LoVo (cell line): ENCODE measurements at regions not wholly inside any gene's neighbourhood (a gene's known extent, or its start where the extent isn't known, plus 50 kb on each side); places are given as distances from the start of the nearest gene placed in this dataset.

Experiments used
- DNase-seq: peaks from one replicate; pipeline ENCODE4 v3.0.0-alpha.2; 2016; ENCODE audit warnings: low spot score

DNA sequence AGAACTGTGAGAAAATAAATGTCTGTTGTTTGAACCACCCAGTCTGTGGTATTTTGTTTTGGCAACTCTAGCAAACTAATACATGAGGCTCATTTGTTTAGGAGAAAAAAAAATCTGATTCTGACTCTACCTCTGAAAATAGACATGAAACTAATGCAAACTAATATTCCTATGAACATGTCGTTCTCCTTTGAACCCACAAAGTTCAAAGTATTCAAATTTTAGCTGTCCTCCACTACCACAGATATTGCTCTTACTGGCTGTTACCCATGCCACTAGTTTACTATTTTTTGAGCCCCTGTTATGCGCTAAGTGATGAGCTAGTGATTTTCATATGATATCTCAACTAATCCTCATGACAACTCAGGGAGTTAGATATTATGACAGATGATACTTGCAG, 58.8 kb upstream of the ZNF804B start:
- DNase-seq = no peak

DNA sequence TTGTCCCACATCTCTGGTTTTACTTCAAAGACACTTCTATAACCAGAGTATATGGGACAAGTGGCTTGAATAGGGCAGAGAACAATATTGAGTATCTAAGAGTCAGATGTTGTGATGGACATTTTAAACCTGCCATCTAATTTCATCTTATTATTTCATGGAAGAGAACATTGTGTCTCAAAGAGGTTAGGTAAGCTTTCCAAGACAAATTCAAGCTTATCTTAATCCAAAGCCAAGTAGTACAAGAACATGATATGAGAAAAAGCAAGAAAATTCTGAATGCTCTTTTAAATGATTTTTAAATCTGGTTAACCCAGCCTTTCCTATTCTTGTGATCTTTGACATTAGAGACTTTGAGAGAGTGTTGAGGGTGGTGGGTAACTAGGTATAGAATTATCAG, 65.3 kb upstream of the ZNF804B start:
- no peak for DNase-seq

DNA sequence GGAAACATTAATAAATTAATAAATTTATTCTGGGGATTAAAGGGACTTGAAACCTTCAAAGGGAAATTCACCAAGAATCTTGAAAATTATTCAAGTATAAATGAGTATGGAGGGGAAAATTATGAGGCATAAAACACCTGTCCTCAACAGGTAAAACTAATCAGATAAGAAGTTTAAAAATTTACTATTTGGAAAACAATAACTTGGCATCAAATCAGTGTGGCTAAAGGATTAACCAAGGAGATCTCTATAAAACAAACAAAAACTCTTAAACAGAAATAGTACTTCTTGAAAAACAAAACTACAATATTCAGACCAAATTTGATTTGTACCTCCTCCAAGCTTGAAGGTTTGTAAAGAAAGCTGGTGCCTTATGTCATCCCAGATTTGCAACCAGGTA, 66.4 kb upstream of the ZNF804B start:
- no peak for DNase-seq

DNA sequence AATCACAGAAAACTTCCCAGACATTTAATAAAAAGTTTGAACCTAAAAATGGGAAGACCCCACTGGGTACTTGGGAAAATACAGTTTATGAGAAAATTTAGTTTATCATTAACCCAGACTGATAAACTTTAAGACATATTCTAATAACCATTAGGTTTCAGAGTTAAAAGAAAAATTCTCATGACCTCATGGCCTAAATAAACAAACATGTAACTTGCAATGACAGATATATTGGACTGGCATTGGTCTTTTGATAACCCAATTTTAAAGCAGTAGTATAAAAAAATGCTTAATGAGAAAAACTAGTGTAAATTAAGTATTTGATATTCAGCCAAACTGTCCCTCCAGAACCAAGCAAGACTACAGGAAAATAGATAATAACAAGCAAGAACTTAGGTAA, 67.0 kb upstream of the ZNF804B start:
- no peak for DNase-seq

DNA sequence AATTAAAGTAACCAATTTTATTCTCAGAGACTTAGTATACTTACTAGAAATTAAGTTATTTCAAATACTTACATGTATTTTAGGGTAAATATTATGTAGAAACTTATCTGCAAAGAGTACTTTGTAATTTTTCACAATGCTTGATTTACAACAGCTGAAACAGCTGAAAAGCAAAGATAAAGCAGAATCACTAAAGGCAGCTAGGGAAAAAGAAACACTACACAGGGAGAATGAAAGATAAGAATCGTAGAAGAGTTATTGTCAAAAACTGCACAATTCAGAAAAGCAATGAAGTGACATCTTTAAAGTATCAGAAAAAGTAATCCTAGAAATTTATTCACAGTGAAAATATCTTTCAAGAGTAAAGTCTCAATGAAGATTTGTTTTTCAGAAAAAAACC, 69.7 kb upstream of the ZNF804B start:
- no peak for DNase-seq

DNA sequence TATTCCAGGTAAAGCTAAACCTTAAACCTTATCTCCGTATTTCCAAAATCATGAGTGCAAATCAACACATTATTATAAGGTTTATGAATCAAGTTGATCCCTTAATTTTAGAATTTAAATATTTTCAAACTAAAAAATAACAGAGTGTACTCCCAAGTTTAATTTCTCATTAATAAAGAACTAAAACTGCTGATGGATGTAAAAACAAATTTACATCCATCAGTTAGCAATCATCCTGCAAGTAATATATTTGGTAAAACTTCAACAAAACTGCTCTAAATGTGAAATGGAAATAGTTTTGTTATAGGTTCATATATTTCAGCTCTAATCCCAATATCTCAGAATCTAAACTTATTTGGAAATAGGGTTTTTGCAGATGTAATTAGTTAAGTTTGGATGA, 71.3 kb upstream of the ZNF804B start:
- no peak for DNase-seq

DNA sequence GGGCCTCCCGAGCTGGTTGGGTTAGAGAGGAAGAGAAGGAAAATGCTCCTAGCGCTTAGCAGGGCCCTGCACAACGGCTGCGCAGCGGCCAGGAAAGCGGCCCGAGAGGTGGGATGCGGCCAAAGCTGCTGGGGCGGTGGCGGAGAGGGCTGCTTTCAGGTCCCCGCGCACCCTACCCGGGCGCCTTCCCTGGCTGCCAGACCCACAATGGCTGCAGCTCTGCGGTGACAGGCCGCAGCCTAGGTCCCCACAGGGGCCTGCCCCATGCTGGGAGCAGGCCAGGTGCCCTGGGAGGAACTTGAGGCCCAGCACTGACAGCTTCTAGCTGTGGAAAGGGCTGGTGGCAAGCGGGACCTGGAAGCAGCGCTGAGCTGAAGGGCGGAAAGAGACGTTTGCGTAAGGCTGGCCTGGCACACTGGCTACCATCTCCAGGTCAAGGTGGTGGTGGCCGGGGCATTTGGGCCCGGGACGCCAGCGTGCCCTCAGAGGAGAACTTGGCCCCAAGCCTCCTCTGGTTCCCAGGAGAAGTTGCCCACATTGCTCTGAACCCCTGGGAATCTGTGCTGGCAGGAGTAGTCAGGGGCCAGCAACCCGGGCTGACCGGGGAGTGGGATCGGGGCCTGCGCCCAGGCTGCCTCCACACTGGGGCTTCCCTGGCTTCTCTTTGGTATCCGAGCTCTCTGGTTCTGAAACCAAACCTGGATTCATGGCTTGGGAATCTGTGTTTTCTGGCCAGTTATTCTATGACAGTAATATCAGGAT, 72.9 kb upstream of the ZNF804B start:
- no peak for DNase-seq

DNA sequence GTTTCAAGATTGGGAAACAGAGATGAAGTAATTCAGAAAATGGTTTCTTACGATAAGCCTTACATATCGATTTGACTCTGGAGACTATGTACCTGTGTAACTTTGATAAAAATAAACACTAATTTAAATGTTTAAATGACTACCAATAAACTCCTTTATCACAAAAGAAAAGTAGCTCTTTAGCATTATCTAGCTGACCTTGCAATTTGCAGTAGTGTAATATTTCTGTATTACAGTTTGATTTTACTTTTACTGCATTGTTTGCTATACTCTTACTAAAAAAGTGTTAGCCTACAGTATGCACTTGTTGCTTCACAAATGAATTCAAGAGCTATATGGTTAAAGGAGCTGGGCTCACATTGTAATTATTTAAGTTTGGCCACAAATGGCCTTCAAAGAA, 77.8 kb upstream of the ZNF804B start:
- no peak for DNase-seq

DNA sequence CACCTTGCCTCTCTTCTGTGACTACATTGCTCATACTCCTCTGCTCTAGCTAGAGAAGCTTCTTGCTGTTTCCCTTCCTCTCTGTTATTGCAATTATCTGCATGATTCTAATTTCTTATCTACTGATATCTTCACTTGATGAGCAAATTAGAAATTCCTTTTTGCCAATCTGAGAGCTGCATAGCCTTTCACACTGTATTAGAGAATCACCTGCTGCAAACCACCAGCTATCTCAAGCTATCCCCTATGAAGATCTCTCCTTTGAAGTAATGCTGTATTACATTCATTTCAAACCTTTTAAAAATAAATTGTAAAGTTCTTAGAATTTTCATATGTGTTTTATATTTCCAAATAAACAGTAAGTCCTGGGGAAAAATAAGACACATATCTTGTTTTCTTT, 89.0 kb upstream of the ZNF804B start:
- no peak for DNase-seq

DNA sequence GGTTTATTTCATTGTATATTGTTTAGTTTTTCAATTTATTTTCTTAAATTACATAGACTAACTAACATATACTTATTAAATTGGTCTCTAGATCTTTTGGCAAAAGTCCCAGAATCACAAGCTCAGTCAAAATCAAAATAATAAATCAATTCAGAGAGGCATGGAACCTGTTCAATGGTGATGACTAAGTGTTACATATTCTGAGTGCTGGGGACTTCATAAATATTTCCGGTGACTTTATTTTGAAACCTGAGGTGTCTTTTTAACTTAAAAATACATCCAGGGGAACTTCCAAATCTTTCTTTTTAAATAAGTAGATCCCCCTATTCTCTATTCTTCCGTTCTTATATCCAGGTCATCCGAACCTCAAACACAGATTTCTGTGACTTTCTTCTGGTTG, 89.6 kb upstream of the ZNF804B start:
- DNase-seq = no peak

DNA sequence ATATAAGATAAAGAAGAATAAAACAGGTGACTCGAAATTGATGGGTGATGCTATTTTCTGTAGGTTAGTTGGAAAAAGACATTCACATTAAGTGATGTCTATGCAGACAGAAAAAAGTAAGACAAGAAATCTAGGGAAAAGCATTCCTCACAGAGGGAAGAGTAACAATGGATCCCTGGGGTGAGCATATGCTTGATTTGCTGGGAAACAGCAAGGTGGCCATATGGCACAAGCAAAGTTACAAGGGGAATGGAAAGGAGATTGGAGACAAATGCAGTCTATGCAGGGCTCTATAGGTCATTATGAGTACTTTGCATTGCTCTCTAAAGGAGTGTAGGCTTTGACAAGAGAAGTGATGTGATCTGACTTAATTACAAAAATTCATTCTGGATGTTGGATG, 90.9 kb upstream of the ZNF804B start:
- no peak for DNase-seq

DNA sequence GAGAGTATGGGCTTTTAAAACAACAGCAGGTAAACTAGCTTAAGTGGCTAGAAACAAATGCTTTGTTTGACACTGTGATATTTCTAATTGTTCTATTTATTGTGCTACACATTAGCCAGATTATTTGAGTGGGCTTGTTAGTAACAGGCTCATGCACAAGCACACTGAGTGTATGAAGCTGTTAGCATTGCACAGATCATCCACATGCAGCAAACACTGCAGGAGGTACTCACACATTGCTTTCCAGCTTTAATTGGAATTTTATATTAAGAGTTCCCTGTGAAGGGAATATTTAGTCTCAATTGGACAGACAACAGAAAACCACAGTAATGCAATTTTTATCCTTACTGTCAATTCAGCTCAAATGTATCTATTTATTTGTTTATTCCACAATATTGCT, 92.9 kb upstream of the ZNF804B start:
- DNase-seq = no peak

DNA sequence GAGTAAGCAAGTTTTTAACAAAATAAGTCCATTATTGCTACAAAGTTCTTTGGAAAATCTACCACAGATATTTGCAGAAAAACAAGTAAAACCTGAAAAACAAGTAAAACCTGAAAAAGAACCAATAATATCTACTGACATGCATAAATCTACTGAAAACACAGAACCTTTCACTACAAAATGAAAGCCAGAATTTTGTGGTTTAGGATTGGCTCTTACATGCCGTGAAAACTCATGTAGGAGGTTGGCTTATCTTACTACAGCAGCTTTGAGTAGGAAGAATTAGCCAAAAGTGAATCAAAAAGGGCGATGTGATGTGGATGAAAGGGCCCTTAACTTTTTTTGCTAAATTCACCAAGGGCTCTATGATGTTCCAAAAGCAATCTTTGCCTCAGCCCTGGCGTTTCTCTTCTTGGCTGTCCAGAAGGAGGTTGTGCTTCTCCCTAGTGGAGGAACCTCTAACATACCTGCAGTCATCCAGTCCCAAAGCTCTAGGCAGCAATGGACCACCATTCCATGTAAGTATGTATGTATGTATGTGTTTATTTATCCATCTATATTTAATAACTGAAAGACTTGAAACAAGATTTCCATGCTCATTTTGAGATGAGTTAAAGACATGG, 93.5 kb upstream of the ZNF804B start:
- DNase-seq = no peak

DNA sequence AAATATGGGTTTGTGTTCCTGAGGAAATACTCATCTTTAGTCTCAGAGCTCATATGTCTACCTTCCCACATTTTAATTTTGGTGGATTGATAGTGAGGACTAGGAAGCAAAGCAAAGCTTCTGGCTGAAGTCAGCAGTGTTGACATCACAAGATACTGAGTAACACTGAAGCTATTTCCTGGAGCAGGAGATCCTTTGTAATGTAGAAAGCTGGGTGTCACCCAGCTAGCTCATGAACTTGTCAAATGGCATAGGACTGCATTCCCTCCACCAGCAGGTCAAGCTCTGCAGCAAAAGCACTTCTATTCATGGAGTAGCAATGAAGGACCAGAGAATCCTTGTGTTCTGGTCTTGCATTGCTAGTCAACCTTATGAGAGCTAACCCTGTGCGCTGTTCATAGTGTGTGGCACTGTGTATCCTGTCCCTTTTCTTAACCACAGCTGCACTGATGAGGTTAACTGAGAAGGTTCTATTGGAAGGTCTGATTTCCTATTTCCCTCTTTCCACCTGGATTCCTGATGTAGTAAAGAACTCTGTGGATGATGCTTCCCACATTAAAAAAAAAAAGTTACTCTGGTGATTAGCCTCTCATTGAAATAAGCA, 94.8 kb upstream of the ZNF804B start:
- DNase-seq = no peak

DNA sequence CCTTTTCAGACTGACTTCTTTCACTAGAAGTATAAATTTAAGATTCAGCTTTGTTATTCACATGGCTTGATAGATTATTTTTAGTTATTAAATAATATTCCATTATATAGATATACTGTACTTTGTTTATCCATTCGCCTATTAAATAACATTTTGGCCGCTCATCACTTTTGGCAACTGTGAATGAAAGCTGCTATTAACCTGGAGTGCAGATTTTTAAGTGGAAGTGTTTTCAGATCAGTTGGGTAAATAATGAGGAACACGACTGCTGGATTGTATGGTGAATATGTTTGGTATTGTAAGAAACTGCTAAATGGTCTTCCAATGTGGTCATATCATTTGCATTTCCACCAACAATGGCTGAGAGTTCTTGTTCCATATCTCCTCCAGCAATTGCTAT, 97.6 kb upstream of the ZNF804B start:
- DNase-seq = no peak

DNA sequence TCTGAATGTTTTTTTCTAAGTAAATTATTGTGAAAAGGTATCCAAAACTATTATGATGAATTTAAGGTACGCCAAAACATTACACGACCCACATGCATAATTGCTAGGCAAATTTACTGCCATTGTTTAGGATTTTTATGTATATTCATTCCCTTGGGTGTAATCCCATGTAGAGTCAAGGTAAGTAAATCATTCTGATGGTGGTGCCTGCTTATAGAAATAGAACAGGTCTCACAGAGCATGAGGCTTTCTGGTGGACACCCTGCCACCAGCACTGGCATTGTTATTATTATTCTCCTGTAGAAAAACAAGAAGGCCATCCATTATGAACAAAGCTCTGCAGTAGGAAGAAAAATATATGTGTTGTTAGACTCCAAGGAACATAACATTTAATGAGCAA, 111.7 kb upstream of the ZNF804B start:
- DNase-seq = no peak

DNA sequence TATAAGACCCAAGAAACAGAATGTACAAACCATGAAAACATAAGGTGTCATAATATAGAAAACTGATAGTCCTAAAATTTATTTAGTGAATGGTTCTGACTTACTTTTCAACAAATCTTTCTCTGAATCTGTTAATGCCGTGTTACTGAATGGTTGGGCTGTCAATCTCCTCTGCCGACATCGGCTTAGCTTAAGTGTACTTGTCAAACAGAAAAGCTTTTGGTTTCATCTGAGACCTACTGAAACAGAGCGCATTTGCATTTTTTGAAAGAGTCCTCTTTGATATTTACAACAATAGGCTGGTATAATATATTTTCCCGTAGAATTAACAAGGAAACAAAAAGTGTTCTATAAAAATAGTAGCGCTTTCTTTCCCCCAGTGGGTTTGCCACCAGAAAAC, 120.9 kb upstream of the ZNF804B start:
- no peak for DNase-seq

DNA sequence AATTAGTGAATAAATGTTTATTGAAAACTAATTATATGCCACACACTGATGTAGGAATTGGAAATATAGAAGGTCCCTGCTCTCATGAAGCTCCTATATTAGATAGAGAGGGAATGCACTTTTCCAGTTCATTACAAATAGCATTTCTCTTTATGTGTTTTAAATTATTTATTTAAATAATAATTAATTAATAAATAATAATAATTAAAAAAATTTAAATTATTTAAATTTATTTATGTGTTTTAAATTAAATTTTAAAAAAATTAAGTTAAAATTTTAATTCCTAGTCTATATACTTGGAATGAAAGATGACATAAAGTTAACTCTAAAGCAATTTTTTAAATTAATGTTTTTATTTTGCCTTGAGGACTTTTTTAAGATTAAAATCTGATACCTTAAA, 121.7 kb upstream of the ZNF804B start:
- DNase-seq = no peak

DNA sequence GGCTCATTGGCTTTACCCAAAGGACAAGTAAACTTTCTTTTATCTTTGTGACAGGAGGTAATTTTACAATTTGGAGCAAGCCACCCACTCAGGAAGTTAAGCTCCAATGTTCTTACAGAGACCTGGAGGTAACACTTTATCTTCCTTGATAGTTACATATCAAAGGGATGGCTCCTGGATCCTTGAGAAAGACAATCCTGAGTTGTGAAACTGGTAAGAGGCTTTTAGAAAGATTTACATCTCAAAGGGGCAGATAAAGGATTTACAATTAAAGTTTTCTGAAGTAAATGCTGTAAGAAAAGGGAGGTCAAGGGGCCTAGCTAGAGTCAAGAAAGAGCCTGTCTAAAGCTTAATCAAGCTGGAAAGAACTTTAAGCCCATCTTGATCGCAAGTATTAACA, 124.4 kb upstream of the ZNF804B start:
- no peak for DNase-seq

DNA sequence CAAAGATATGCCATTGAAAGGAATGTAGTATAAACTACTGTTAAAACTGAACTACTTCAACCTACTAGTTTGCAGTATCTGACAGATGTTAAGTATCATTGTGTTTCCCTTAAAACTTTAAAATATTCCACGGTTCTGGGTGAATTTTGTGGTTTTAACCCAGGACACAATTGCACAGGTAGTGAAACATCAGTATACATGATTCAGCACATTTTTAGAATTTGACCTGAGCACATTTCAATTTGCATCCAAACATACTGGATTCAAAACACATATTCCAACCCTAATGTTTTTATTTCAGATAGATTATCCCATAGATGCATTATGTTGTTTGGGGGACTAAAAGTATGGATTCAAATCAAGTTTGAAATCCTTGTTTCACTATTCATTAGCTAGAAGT, 129.9 kb upstream of the ZNF804B start:
- no peak for DNase-seq

DNA sequence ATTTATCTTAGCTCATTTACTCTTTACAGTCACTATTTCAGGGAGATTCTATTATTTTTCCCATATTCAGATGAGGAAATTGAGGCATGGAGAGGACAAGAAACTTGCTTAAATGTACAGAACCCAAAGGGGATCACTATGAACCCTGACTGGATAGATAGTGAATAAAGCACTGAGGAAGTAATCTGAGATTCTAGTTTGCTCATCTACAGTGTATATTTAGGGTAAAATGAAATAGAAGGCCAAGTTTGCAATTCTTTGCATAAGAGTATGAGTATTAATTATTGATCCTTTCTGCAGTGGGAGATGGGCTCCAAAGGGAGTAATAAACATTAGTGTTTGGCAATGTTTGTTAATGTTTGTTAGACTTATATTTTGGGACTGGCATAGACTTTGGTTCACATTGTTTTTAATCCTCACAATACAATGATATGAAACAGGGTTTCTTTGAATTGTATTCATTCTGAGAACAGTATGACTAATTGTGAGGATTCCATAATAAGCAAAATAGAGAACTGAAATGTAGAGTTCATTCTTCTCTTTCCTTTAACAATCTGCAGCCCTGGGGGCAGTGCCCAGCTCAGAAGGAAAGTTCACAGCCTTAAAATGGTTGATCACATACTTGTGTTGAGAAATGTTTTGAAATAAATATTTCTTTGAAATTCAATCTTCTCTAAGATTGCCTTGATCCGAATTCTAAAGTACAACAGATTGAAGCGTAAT, 131.0 kb upstream of the ZNF804B start:
- no peak for DNase-seq

DNA sequence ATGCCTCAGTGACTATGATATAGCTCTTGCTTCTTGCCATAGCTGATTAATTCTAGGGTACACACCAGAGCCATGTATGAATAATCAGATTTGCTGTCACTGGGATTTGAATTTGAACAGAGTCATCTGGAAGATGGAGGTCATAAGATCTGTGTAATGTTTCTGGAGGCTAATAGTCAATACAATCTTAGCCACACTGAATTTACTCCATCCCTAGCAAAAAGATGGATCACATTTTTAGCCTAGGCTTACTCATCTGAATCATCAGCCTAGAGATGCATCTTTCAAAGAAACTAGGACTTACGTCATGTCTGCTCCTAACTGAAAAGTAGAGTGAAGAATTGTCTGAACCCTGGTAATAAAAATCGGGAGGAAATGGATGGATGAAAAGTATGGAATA, 142.3 kb upstream of the ZNF804B start:
- DNase-seq = no peak

DNA sequence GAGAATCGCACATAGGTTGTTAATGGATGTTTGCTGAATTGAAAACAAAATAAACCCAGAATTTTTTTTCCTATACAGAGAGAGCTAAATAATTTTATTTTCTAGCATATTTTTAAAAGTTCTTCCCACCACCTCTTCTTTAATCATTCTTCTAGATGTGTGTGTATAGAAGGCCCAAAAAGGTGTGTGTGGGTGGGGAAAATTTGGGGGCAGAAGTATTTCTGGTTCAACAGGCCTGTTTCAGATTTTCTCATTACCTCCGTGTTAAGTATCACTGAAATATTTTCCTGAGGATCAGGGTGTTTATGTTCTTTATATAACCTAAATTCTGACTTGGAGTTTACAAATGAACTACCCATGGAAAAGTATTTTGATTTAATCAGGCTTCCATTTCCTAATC, 144.2 kb upstream of the ZNF804B start:
- no peak for DNase-seq
